Smooth muscle cell (in vitro differentiated cells): ENCODE measurements at regions not wholly inside any gene's neighbourhood (a gene's known extent, or its start where the extent isn't known, plus 50 kb on each side); places are given as distances from the start of the nearest gene placed in this dataset.

Experiments used
- DNase-seq: peaks from one replicate; lab custom pipeline; 2025; ENCODE audit not compliant: unreplicated experiment; lab: John Stamatoyannopoulos, UW
- H2AFZ ChIP-seq: fragments of 200-600 bp; sonication (generic); 2 replicates; pipeline ENCODE4 v1.6.0; 2016; ENCODE audit warnings: antibody characterized with exemption, low read depth, mild to moderate bottlenecking
- H3F3A ChIP-seq: fragments of 200-600 bp; sonication (generic); 2 replicates; pipeline ENCODE4 v1.6.0; 2017; ENCODE audit warnings: antibody characterized with exemption, low read depth
- H3K27ac ChIP-seq: fragments of 200-600 bp; sonication (generic); 2 replicates; pipeline ENCODE4 v1.5.1; 2016; ENCODE audit warnings: low read depth, mild to moderate bottlenecking
- H3K27me3 ChIP-seq: fragments of 200-600 bp; sonication (generic); 2 replicates; pipeline ENCODE4 v1.6.1; 2016; ENCODE audit warnings: low read depth, mild to moderate bottlenecking
- H3K36me3 ChIP-seq: fragments of 200-600 bp; sonication (generic); 2 replicates; pipeline ENCODE4 v1.5.1; 2016; ENCODE audit warnings: low read depth
- H3K4me1 ChIP-seq: fragments of 200-600 bp; sonication (generic); 2 replicates; pipeline ENCODE4 v1.5.1; 2016; ENCODE audit warnings: low read depth
- H3K4me2 ChIP-seq: fragments of 200-600 bp; sonication (generic); 2 replicates; pipeline ENCODE4 v1.6.0; 2016; ENCODE audit warnings: mild to moderate bottlenecking
- H3K4me3 ChIP-seq: fragments of 200-600 bp; sonication (generic); 2 replicates; pipeline ENCODE4 v1.5.1; 2016; ENCODE audit warnings: mild to moderate bottlenecking
- H3K79me2 ChIP-seq: fragments of 200-600 bp; sonication (generic); 2 replicates; pipeline ENCODE4 v1.6.0; 2016; ENCODE audit warnings: low read depth, mild to moderate bottlenecking
- H3K9ac ChIP-seq: fragments of 200-600 bp; sonication (generic); 2 replicates; pipeline ENCODE4 v1.6.0; 2016; ENCODE audit warnings: low read depth
- H3K9me3 ChIP-seq: fragments of 200-600 bp; sonication (generic); replicated peaks from 2 replicates; pipeline ENCODE4 v1.5.1; 2016; ENCODE audit warnings: low read depth
- H4K20me1 ChIP-seq: fragments of 200-600 bp; sonication (generic); 2 replicates; pipeline ENCODE4 v1.6.0; 2016; ENCODE audit warnings: low read depth
- WGBS: methylation state at CpG from one replicate; pipeline ENCODE4 v1.1.7; 2016; ENCODE audit warnings: low lambda C conversion rate; 5-methylcytosine and 5-hydroxymethylcytosine counted together
- TF ChIP-seq, protein P1 (sequence below): fragments of 200-600 bp; sonication (generic); IDR thresholded peaks from 2 replicates; pipeline ENCODE4 v1.5.1; 2017; ENCODE audit warnings: borderline replicate concordance, mild to moderate bottlenecking, antibody characterized with exemption; ENCODE audit not compliant: insufficient read depth, poor library complexity, severe bottlenecking

DNA sequence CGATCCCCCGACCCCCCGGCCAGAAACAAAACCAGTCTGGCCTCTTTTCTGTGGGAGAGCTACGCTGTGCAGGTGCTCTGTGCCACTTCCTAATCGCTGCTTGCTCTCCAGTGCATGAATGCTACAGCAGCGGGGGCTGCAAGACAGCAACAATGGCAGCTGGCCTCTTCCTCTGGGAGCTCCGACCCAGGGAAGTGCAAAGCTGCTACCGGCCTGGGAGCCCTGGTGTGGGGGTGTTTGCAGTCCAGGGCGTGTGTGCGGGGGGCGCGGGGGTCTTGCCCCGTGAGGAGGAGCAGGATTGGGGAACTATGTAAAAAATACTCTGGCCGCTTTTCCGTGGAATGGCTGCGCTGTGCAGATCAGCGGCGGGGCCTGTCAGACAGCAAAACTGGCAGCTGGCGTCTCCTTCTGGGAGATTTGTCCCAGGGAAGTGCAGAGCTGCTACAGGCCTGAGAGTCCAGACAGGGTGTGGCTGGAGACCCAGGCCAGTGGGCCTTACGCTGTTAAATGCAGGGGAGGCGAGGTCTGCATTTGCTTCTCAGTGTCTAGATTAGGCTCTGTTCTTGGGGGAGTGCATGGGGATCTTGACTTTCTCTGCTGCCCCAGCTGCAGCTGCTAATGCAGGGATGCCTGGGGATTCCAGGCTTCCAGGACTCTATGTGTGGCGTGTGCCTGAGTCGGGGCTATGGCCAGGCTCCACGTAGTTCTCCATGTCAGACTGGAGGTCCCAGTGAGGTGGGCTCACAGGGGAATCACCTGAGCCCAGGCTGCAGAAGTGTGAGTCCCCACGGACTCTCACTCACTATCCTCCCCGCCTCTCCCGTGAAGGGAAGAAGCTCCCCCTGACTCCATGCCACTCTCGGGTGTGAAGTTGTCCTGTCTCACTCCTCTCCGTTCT, 344.5 kb downstream of the AEBP2 start:
- Histone ChIP-seq H3F3A (no peaks in the 10 kb centered on the region), H4K20me1 (no peaks in the 10 kb centered on the region), H3K36me3 (no peaks in the 10 kb centered on the region), H3K4me3 (peak overlapping the region; percentile 16), H3K79me2 (no peaks in the 10 kb centered on the region), H3K9me3 (no peaks in the 10 kb centered on the region), H3K27ac (no peak overlapping the region), H3K4me1 (no peaks in the 10 kb centered on the region), H3K4me2 (peak overlapping the region; percentile 36), H3K27me3 (no peaks in the 10 kb centered on the region), H3K9ac (no peak overlapping the region), H2AFZ (peak overlapping the region; percentile 24)
- TF ChIP-seq, protein P1, sequence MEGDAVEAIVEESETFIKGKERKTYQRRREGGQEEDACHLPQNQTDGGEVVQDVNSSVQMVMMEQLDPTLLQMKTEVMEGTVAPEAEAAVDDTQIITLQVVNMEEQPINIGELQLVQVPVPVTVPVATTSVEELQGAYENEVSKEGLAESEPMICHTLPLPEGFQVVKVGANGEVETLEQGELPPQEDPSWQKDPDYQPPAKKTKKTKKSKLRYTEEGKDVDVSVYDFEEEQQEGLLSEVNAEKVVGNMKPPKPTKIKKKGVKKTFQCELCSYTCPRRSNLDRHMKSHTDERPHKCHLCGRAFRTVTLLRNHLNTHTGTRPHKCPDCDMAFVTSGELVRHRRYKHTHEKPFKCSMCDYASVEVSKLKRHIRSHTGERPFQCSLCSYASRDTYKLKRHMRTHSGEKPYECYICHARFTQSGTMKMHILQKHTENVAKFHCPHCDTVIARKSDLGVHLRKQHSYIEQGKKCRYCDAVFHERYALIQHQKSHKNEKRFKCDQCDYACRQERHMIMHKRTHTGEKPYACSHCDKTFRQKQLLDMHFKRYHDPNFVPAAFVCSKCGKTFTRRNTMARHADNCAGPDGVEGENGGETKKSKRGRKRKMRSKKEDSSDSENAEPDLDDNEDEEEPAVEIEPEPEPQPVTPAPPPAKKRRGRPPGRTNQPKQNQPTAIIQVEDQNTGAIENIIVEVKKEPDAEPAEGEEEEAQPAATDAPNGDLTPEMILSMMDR = no peak
- no peak for DNase-seq
- 72% methylated on average over 29 of the region's 29 CpGs for WGBS

DNA sequence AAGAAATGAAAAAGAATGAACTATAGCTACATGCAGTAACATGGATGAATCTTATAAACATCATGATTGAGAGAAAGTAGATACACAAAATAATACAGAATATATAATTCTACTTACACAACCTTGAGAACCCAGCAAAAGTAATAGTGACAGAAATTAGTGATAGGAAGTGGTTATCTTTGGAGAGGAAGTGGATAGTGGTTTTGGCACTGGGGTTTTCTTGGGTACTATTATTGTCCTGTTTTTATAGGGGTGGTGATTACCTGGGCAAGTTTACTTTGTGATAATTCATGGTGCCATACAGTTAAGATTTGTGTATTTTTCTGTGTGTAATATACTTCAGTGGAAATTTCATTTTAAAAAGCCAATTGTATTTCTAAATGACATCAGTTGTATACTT, 352.7 kb downstream of the AEBP2 start:
- TF ChIP-seq, protein P1 = no peak
- Histone ChIP-seq H3F3A (no peaks in the 10 kb centered on the region), H3K36me3 (no peaks in the 10 kb centered on the region), H3K4me1 (no peaks in the 10 kb centered on the region), H3K27me3 (no peaks in the 10 kb centered on the region), H3K9ac (no peak overlapping the region), H3K27ac (no peak overlapping the region), H3K9me3 (no peaks in the 10 kb centered on the region), H4K20me1 (no peaks in the 10 kb centered on the region), H3K4me3 (no peak overlapping the region), H3K79me2 (no peaks in the 10 kb centered on the region), H2AFZ (no peak overlapping the region), H3K4me2 (no peak overlapping the region)
- DNase-seq = no peak

DNA sequence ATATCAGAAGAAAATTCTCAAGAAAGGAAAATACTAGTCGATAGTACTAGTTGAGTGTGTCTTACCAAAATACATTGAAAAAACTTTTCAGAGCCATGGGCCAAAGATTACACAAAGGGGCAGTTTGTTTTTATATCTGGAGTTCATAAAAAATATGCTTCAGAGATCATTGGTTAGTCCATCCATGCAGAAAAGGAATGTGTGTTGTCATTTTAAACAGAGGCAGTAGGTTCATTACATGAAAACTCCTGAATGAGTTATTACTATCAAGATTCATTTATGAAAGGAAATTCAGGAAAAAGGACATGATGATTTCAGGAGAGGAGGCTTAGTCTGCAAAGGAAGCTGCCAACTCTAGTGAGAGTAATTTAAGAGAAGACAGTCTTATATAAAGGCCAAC, 354.8 kb downstream of the AEBP2 start:
- H3K36me3 ChIP-seq = no peaks in the 10 kb centered on the region
- no peaks in the 10 kb centered on the region for H3K9me3 ChIP-seq
- 86% methylated on average over 1 of the region's 1 CpG for WGBS
- no peaks in the 10 kb centered on the region for H3F3A ChIP-seq
- no peak overlapping the region for H3K4me2 ChIP-seq
- no peak overlapping the region for H3K9ac ChIP-seq
- H2AFZ ChIP-seq = no peak overlapping the region
- no peaks in the 10 kb centered on the region for H3K27me3 ChIP-seq
- DNase-seq = no peak
- H3K4me3 ChIP-seq = no peak overlapping the region
- no peaks in the 10 kb centered on the region for H3K79me2 ChIP-seq
- H4K20me1 ChIP-seq = no peaks in the 10 kb centered on the region
- TF ChIP-seq, protein P1 = no peak
- H3K27ac ChIP-seq = no peak overlapping the region
- no peaks in the 10 kb centered on the region for H3K4me1 ChIP-seq

DNA sequence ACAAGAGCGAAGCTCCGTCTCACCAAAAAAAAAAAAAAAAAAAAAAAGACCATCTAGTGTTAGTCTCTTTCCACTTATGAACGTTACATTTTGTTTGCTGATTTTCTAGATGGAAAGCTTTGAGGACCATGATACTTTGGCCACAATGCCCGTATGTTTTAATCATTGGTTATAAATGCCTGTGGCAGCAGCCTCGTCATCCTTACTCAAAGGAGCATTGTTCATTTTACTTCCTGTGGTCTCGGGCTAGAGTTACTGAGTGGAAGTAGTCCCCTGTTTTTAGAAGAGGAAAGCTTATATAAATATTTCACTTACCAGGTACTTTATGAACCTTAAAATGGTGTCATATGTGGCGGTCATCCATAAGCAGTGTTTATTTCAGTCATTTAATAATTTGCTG, 359.9 kb downstream of the AEBP2 start:
- H3K36me3 ChIP-seq = no peaks in the 10 kb centered on the region
- TF ChIP-seq, protein P1 = no peak
- DNase-seq = no peak
- no peak overlapping the region for H3K9ac ChIP-seq
- no peak overlapping the region for H3K27ac ChIP-seq
- H2AFZ ChIP-seq = no peak overlapping the region
- 79% methylated on average over 5 of the region's 7 CpGs for WGBS
- no peaks in the 10 kb centered on the region for H4K20me1 ChIP-seq
- no peaks in the 10 kb centered on the region for H3K4me1 ChIP-seq
- no peaks in the 10 kb centered on the region for H3F3A ChIP-seq
- no peaks in the 10 kb centered on the region for H3K9me3 ChIP-seq
- H3K27me3 ChIP-seq = no peaks in the 10 kb centered on the region
- H3K4me3 ChIP-seq = no peak overlapping the region
- H3K4me2 ChIP-seq = no peak overlapping the region
- no peaks in the 10 kb centered on the region for H3K79me2 ChIP-seq
